GM21515 (cell line): ENCODE measurements at regions not wholly inside any gene's neighbourhood (a gene's known extent, or its start where the extent isn't known, plus 50 kb on each side); places are given as distances from the start of the nearest gene placed in this dataset.

Experiments used
- ATAC-seq: cut with Tn5 transposase; IDR thresholded peaks from one replicate; pipeline ENCODE4 v1.9.1; 2021; ENCODE audit not compliant: unreplicated experiment

- ATAC-seq: no peak
Observed at GRCh38 chr21:28791595-28792282, 200.9 kb downstream of the LTN1 start.

DNA sequence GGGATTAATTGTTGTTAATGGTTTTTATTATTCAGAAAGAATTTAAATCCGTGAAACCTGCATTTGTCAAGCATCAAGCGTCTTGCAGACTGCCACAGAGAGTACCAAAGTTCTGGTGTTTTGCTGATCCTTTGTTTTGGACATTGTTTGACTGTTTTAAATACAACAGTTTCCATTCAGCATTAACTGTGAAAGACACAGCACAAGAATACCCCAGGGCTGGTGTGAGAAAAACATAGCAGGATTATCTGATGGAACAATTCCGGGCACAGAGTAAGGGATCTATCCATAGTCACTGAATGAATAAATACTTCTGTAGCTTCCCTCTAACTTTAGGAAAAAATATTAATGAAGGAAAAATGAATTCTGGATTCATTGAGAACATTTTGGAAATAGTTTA, 202.3 kb downstream of the LTN1 start:
- ATAC-seq: no peak

DNA sequence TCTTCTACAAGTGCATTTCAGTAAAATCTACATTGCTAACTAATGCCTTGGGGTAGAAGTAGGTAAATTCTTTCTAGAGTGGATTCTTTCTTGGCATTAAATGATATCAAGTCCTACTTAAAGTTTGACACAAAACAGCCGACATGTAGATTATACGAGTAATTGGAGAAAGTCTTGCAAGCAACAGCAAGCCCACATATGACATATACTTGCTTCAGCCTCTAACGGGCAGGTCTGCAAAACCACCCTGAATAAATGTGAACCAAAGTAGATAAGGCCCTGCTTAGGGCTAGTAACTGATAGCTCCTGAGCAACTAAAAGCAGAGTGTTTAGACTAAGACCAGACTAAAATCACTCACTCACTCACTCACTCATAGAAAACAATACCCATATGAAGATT, 203.2 kb downstream of the LTN1 start:
- no peak for ATAC-seq

DNA sequence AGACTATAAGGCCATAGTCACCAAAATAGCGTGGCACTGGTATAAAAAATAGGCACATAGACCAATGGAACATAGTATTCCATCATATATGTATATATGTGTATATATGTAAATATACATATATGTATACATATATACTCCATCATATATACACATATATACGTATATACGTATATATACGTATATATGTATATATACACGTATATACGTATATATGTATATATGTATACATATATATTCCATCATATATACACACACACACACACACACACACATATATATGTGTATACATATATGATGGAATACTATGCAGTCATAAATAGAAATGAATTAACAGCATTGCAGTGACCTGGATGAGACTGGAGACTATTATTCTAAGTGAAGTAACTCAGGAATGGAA, 204.6 kb downstream of the LTN1 start:
- no peak for ATAC-seq

- no peak for ATAC-seq
Observed at GRCh38 chr21:28783641-28784185, 209.0 kb downstream of the LTN1 start.

DNA sequence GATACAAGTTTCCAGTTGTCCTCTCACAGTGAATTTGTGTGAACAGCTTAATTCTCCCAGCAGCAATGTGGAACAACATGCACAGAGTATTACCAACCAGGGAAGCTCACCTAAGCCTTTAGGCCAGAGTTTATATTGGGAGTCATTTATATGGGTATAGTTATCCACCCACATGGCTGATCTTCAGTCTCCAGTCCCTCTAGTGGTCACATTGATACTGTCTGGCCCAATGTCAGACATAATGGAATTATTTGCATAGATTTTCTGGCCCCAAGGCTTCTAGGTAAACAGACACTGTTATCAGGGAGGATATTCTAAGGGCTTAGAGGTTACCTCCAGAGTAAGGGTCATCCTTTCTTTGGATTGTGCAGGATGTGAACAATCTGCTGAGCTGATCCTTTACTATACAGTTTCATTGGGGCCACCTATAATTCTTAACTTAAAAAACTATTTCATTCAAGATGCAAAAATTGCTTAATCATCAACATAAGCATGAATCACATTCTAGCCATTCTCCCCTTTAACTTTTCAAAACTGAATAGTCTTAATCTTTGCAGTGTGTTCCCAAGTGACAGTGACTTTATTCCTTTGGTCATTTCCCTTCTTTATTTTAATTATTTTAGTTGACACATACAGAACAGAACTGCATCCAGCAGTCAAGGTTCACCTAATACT, 210.9 kb downstream of the LTN1 start:
- no peak for ATAC-seq

DNA sequence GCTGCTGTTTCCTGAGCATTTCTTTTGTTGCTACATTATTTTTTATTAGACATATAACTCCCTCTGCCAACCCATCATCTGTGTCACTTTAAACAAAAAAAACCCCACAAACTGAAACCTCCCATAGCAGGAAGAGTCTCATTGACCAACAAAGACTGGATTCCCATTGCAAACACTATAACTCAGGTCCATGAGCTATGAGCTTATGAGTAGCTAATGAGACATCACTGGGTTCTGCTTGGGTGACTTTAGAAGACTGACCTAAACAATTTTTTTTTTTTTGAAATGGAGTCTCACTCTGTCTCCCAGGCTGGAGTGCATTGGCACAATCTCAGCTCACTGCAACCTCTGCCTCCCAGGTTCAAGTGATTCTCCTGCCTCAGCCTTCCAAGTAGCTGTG, 212.8 kb downstream of the LTN1 start:
- ATAC-seq: no peak

DNA sequence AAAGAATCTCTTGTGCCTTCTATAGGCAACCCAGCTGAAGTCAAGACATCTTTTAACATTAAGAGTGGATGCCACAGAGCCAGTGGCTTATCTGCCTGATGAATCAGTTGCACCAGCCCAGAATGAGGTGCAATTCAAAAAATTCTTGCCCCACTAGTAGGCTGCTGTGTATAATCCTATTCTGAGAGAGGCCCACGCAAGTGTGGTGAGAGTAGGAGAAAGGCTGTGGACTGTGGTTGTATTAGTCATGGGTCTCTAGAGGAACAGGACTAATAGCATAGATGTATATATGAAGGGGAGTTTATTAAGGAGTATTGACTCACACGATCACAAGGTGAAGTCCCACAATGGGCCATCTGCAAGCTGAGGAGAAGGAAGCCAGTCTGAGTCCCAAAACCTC, 216.4 kb downstream of the LTN1 start:
- no peak for ATAC-seq

DNA sequence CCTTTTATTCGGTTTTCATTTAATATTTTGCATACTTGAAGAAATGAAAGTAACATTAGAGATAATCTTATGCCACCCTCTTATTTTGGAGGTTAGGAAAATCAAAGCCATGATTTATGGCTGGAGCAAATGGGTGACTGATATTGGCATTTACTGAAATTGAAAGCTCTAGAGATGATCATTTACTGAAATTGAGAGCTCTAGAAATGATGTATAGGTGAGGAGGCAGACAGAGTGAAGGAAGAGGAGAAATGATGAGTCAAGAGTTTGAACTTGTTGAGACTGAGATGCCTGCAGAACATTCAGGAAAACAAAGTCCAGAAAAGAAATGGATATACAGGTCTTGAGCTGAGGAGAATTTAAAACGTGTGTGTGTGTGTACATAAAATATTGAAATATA, 217.6 kb downstream of the LTN1 start:
- no peak for ATAC-seq

DNA sequence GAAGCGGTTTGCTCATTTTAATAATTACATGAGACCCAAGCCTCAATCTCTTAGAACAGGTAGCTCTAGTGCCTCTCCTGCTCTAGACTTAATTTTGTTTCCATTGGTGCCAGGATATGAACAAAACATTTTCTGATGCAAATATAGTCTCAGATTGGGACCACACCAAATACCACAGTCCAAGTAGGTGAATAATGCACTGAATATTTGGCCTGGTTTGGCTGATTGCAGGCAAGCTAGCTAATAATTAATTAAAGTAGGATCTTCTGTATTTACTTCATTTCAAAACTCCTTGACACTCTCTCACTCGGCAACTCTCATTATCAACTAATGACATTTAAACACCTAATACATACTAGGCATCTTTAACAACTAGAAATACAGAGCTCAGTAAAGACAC, 219.6 kb downstream of the LTN1 start:
- ATAC-seq: no peak

GRCh38 chr21:28771790-28772501, 220.7 kb downstream of the LTN1 start:
- ATAC-seq: no peak

- no peak for ATAC-seq
Observed at GRCh38 chr21:28770867-28771661, 221.6 kb downstream of the LTN1 start.

DNA sequence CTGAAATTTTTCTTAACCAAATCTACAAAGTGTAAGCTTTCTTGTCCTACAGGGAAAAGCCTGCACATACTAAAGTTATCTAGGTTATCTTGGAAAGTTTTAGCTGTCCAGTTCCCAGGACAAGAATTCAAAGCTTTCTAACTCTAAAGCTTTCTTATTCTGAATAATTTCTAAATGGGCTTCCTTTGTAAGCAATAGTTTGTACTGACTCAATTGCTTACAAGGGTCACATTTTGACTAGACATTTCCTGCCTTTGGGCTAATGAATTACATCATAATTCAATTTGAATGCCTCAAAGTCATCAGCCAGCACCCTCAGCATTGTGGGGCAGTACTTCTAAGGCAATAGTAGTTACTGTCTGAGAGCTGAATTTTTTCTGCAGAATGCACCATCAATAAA, 223.0 kb downstream of the LTN1 start:
- ATAC-seq: no peak

GRCh38 chr21:28768753-28769152, 223.9 kb downstream of the LTN1 start:
- no peak for ATAC-seq

DNA sequence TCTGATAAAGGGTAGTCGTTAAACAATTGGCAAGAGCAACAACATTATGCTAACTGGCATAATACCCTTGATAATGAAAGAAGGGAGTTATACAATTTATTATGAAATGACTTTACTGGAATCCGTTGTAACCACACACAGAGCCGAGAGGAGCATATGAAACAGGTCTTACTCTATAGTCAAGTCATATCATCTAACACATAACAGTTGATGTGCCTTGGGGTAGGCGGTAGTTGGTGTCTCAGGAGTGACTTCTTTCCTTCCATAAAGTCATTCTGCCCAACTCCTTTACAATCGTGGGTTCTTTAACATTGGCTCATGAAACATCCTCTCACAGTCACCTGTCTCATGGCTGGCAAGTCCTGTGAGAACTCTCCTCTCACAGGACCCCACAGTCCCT, 225.2 kb downstream of the LTN1 start:
- ATAC-seq: no peak

DNA sequence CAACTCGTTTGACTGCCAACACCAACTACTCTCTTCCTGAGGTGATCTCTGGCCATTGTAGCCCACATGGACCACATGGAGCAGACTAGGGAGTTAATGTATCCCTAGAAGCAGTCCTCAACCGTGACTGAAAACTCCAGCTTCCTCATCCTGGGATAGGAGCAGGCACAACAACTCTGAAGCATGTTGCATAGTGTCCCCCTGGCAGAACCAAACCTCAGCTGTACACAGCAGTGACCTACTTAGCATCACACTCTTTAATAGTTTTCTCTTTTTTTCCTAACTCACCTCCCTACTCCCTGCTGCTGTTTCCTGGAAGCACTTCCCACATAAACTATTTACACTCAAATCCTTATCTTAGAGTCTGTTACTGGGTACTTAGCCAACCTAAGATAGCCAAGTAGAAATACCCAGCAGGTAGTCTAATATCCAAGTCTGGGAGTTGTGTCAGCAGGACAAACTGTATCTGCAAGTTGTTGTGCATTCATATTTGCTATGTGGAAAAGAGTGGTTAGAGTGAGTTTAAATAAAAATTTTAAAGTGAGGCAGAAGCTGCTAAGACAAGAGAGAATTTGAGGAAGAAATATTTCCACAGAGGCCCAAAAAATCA, 228.8 kb downstream of the LTN1 start:
- ATAC-seq: no peak

DNA sequence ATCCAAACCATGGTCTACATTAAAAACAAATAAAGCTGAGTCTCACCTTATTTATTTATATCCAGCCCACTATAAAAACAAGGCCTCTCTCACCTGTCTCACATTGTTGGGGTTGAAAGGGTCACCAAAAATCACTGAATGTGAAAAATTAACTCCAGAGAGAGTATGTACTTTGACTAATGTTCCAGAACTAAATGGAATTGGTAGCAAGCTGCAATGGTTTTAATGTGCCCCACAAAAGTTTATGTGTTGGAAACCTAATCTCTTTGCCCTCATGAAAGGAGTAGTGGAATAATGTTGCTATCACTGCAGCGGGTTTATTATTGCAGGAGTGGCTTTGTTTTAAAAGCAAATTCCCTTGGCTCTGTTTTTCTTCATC, 230.3 kb downstream of the LTN1 start:
- no peak for ATAC-seq

DNA sequence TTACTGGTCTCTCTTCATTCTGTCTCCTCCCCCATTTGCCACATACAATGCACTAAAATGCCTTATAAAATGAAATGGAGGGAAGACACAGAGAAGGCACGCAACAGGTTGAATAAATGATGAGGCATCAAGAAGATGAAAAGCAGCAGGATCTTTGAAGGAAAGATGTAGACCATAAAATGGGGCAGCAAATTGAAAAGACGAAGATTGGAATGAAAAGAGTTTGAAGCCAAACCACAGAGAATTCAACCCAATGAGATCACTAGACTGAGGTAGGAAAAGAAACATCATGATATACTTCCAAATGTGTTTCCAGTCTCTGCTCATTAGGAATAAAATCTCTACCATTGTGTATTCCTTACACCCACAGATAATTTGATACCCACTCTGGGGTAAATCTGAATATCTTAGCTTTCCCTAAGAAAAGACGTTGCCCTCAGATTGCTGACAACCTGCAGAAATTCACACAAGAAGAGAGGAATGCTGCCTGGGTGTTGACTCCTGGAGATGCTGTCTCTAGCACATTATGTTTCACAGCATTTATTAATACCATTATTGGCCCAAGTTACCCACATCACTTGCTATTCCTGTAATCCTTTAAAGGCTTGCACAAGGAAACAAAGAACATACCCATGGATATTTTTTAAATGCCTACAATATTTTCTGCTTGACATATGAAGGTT, 230.9 kb downstream of the LTN1 start:
- ATAC-seq: no peak

- ATAC-seq: no peak
Observed at GRCh38 chr21:28758883-28759242, 233.8 kb downstream of the LTN1 start.
